WTC11 (cell line): ENCODE measurements at regions not wholly inside any gene's neighbourhood (a gene's known extent, or its start where the extent isn't known, plus 50 kb on each side); places are given as distances from the start of the nearest gene placed in this dataset.

Source experiments
- CREB1 ChIP-seq: sonication (generic); formaldehyde crosslinking; IDR thresholded peaks from 2 replicates; pipeline ENCODE4 v1.8.0; 2023; ENCODE audit warnings: mild to moderate bottlenecking, missing genetic modification reagents
- CTCF ChIP-seq: fragments of 200-600 bp; IDR thresholded peaks from 2 replicates; pipeline ENCODE4 v1.8.0; 2022; ENCODE audit warnings: antibody characterized with exemption
- FOXK1 ChIP-seq: sonication (generic); formaldehyde crosslinking; IDR thresholded peaks from 2 replicates; pipeline ENCODE4 v1.8.0; 2022; ENCODE audit warnings: mild to moderate bottlenecking, moderate library complexity, missing genetic modification reagents
- JUN ChIP-seq: sonication (generic); formaldehyde crosslinking; IDR thresholded peaks from 2 replicates; pipeline ENCODE4 v1.8.0; 2023; ENCODE audit warnings: mild to moderate bottlenecking, missing genetic modification reagents
- MYBL2 ChIP-seq: sonication (generic); formaldehyde crosslinking; IDR thresholded peaks from 2 replicates; pipeline ENCODE4 v1.8.1; 2023; ENCODE audit warnings: mild to moderate bottlenecking, moderate library complexity, missing genetic modification reagents
- OVOL2 ChIP-seq: fragments of 250-450 bp; sonication (Bioruptor Pico); IDR thresholded peaks from 2 replicates; pipeline ENCODE4 v1.9.0; 2021; ENCODE audit warnings: mild to moderate bottlenecking, borderline replicate concordance
- TCF7 ChIP-seq: sonication (generic); formaldehyde crosslinking; IDR thresholded peaks from 2 replicates; pipeline ENCODE4 v1.8.0; 2022; ENCODE audit warnings: mild to moderate bottlenecking, low read depth, missing genetic modification reagents, moderate library complexity
- ZNF121 ChIP-seq: sonication (generic); formaldehyde crosslinking; IDR thresholded peaks from 2 replicates; pipeline ENCODE4 v1.8.0; 2023; ENCODE audit warnings: missing genetic modification reagents
- ZNF232 ChIP-seq: sonication (generic); formaldehyde crosslinking; IDR thresholded peaks from 2 replicates; pipeline ENCODE4 v1.8.0; 2022; ENCODE audit warnings: mild to moderate bottlenecking, missing genetic modification reagents
- TF ChIP-seq, protein P1 (sequence below): sonication (generic); formaldehyde crosslinking; IDR thresholded peaks from 2 replicates; pipeline ENCODE4 v1.8.0; 2022; ENCODE audit warnings: mild to moderate bottlenecking, missing genetic modification reagents
- TF ChIP-seq, protein P2 (sequence below): sonication (generic); formaldehyde crosslinking; IDR thresholded peaks from 2 replicates; pipeline ENCODE4 v1.8.1; 2023; ENCODE audit warnings: mild to moderate bottlenecking, missing genetic modification reagents, moderate library complexity

- TF ChIP-seq TCF7 (CRISPR knock-in tag) (no peak), CTCF (no peak), ZNF121 (no peak), OVOL2 (CRISPR knock-in tag) (no peak), FOXK1 (no peak), MYBL2 (CRISPR knock-in tag) (no peak), JUN (no peak), ZNF232 (CRISPR knock-in tag) (no peak), CREB1 (CRISPR knock-in tag) (no peak)
- TF ChIP-seq, protein P1, sequence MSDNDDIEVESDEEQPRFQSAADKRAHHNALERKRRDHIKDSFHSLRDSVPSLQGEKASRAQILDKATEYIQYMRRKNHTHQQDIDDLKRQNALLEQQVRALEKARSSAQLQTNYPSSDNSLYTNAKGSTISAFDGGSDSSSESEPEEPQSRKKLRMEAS (CRISPR knock-in tag), result no peak
- TF ChIP-seq, protein P2, sequence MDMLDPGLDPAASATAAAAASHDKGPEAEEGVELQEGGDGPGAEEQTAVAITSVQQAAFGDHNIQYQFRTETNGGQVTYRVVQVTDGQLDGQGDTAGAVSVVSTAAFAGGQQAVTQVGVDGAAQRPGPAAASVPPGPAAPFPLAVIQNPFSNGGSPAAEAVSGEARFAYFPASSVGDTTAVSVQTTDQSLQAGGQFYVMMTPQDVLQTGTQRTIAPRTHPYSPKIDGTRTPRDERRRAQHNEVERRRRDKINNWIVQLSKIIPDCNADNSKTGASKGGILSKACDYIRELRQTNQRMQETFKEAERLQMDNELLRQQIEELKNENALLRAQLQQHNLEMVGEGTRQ (CRISPR knock-in tag), result no peak
Observed at GRCh38 chr10:21175797-21176196, 278.7 kb upstream of the NEBL start.
